Neural cell (in vitro differentiated cells): ENCODE measurements at regions not wholly inside any gene's neighbourhood (a gene's known extent, or its start where the extent isn't known, plus 50 kb on each side); places are given as distances from the start of the nearest gene placed in this dataset.

Experiments used
- H2AFZ ChIP-seq: fragments of 200-600, 300-800 bp; sonication (generic), shearing (Covaris generic); 2 replicates; pipeline ENCODE4 v1.6.0; 2014; ENCODE audit warnings: low read depth, mild to moderate bottlenecking, antibody characterized with exemption, low read length, moderate library complexity
- H3F3A ChIP-seq: fragments of 200-600 bp; shearing (Covaris generic); 2 replicates; pipeline ENCODE4 v1.6.1; 2016; ENCODE audit warnings: mild to moderate bottlenecking, moderate library complexity, mixed read lengths, antibody characterized with exemption, low read length; ENCODE audit not compliant: insufficient read depth, poor library complexity, severe bottlenecking
- H3K27ac ChIP-seq: fragments of 200-600, 300-800 bp; sonication (generic), shearing (Covaris generic); 2 replicates; pipeline ENCODE4 v1.5.1; 2014; ENCODE audit warnings: mild to moderate bottlenecking, low read length, moderate library complexity
- H3K27me3 ChIP-seq: fragments of 300-800, 200-600 bp; sonication (generic), shearing (Covaris generic); 2 replicates; pipeline ENCODE4 v1.6.0; 2014; ENCODE audit warnings: mild to moderate bottlenecking, low read depth, low read length, moderate library complexity; ENCODE audit not compliant: insufficient read depth
- H3K36me3 ChIP-seq: fragments of 300-800, 200-600 bp; sonication (generic), shearing (Covaris generic); 2 replicates; pipeline ENCODE4 v1.5.1; 2014; ENCODE audit warnings: mild to moderate bottlenecking, antibody characterized with exemption, low read length, moderate library complexity; ENCODE audit not compliant: insufficient read depth
- H3K4me2 ChIP-seq: fragments of 300-800, 200-600 bp; sonication (generic), shearing (Covaris generic); 2 replicates; pipeline ENCODE4 v1.6.0; 2014; ENCODE audit warnings: mild to moderate bottlenecking, low read length
- H3K4me3 ChIP-seq: fragments of 300-800, 200-600 bp; sonication (generic), shearing (Covaris generic); 2 replicates; pipeline ENCODE4 v1.5.1; 2014; ENCODE audit warnings: mild to moderate bottlenecking, low read length, moderate library complexity
- H3K79me2 ChIP-seq: fragments of 200-600 bp; shearing (Covaris generic); replicated peaks from 2 replicates; pipeline ENCODE4 v1.6.0; 2014; ENCODE audit warnings: mild to moderate bottlenecking, low read length, moderate library complexity; ENCODE audit not compliant: insufficient read depth
- H3K9ac ChIP-seq: fragments of 300-800, 200-600 bp; sonication (generic), shearing (Covaris generic); 2 replicates; pipeline ENCODE4 v1.6.1; 2016; ENCODE audit warnings: mild to moderate bottlenecking, low read length, mixed read lengths
- H3K9me2 ChIP-seq: fragments of 200-600 bp; shearing (Covaris generic); 2 replicates; pipeline ENCODE4 v1.6.1; 2016; ENCODE audit warnings: mild to moderate bottlenecking, low read length, mixed read lengths; ENCODE audit not compliant: insufficient read depth
- H3K9me3 ChIP-seq: fragments of 200-600, 300-800 bp; sonication (generic), shearing (Covaris generic); 2 replicates; pipeline ENCODE4 v1.6.1; 2016; ENCODE audit warnings: mild to moderate bottlenecking, mixed run types, low read length, moderate library complexity, mixed read lengths
- H4K20me1 ChIP-seq: fragments of 200-600 bp; shearing (Covaris generic); 2 replicates; pipeline ENCODE4 v1.6.1; 2016; ENCODE audit warnings: mild to moderate bottlenecking, mixed run types; ENCODE audit not compliant: insufficient read depth
- CTCF ChIP-seq: fragments of 450-650 bp; IDR thresholded peaks from 2 replicates; pipeline ENCODE4 v1.5.1; 2014; ENCODE audit warnings: antibody characterized with exemption, mild to moderate bottlenecking, moderate library complexity; ENCODE audit not compliant: poor library complexity, severe bottlenecking
- EP300 ChIP-seq: fragments of 450-650 bp; conservative IDR thresholded peaks from 2 replicates; pipeline ENCODE4 v1.6.1; 2014; ENCODE audit warnings: antibody characterized with exemption, mild to moderate bottlenecking, moderate library complexity; ENCODE audit not compliant: poor library complexity, severe bottlenecking
- EZH2 ChIP-seq: fragments of 200-600, 300-800 bp; shearing (Covaris generic), sonication (generic); IDR thresholded peaks from 2 replicates; pipeline ENCODE4 v1.6.1; 2014; ENCODE audit warnings: antibody characterized with exemption, low read length, borderline replicate concordance, mild to moderate bottlenecking; ENCODE audit not compliant: insufficient read depth, poor library complexity, severe bottlenecking
- MXI1 ChIP-seq: fragments of 450-650 bp; conservative IDR thresholded peaks from 2 replicates; pipeline ENCODE4 v1.6.1; 2014; ENCODE audit warnings: antibody characterized with exemption, mild to moderate bottlenecking; ENCODE audit not compliant: poor library complexity, severe bottlenecking
- POLR2AphosphoS5 ChIP-seq: IDR thresholded peaks from 2 replicates; pipeline ENCODE4 v1.6.1; 2012
- RAD21 ChIP-seq: fragments of 450-650 bp; conservative IDR thresholded peaks from 2 replicates; pipeline ENCODE4 v1.6.1; 2014; ENCODE audit warnings: antibody characterized with exemption, mild to moderate bottlenecking, moderate library complexity
- REST ChIP-seq: IDR thresholded peaks from 2 replicates; pipeline ENCODE4 v1.6.1; 2012; ENCODE audit warnings: borderline replicate concordance
- SMC3 ChIP-seq: fragments of 450-650 bp; conservative IDR thresholded peaks from 2 replicates; pipeline ENCODE4 v1.6.1; 2014; ENCODE audit warnings: antibody characterized with exemption, mild to moderate bottlenecking, moderate library complexity; ENCODE audit not compliant: poor library complexity
- TAF1 ChIP-seq: IDR thresholded peaks from 2 replicates; pipeline ENCODE4 v1.6.1; 2012; ENCODE audit warnings: low read depth

GRCh38 chr4:126109836-126110235, 795.1 kb downstream of the FAT4 start:
- H4K20me1 ChIP-seq: no peaks in the 10 kb centered on the region
- H3K4me3 ChIP-seq: no peak overlapping the region
- H3K4me2 ChIP-seq: no peak overlapping the region
- H2AFZ ChIP-seq: no peak overlapping the region
- no peaks in the 10 kb centered on the region for H3F3A ChIP-seq
- no peaks in the 10 kb centered on the region for H3K9me3 ChIP-seq
- no peaks in the 10 kb centered on the region for H3K36me3 ChIP-seq
- H3K27ac ChIP-seq: no peak overlapping the region
- TF ChIP-seq CTCF (no peak), EZH2 (no peak), MXI1 (no peak), SMC3 (no peak), POLR2AphosphoS5 (no peak), TAF1 (no peak), EP300 (no peak), RAD21 (no peak)
- no peaks in the 10 kb centered on the region for H3K79me2 ChIP-seq
- H3K27me3 ChIP-seq: no peaks in the 10 kb centered on the region
- no peak overlapping the region for H3K9ac ChIP-seq
- H3K9me2 ChIP-seq: no peaks in the 10 kb centered on the region

GRCh38 chr4:126113058-126113457, 798.3 kb downstream of the FAT4 start:
- Histone ChIP-seq H3K9me3 (no peaks in the 10 kb centered on the region), H3K9ac (no peak overlapping the region), H2AFZ (no peak overlapping the region), H3K4me2 (no peak overlapping the region), H3K4me3 (no peak overlapping the region), H4K20me1 (no peaks in the 10 kb centered on the region), H3K9me2 (no peaks in the 10 kb centered on the region), H3F3A (no peaks in the 10 kb centered on the region), H3K36me3 (no peaks in the 10 kb centered on the region), H3K27ac (no peak overlapping the region), H3K79me2 (no peaks in the 10 kb centered on the region), H3K27me3 (no peaks in the 10 kb centered on the region)
- TF ChIP-seq POLR2AphosphoS5: no peak
- TF ChIP-seq MXI1: no peak
- no peak for TF ChIP-seq RAD21
- TF ChIP-seq EZH2: no peak
- no peak for TF ChIP-seq SMC3
- TF ChIP-seq REST: no peak
- no peak for TF ChIP-seq EP300
- TF ChIP-seq TAF1: no peak
- no peak for TF ChIP-seq CTCF
